Uterus (tissue), 3 donors: ENCODE measurements at regions not wholly inside any gene's neighbourhood (a gene's known extent, or its start where the extent isn't known, plus 50 kb on each side); places are given as distances from the start of the nearest gene placed in this dataset.

Source experiments
- DNase-seq, 2 donors: peaks; one replicate each; pipeline ENCODE4 v3.0.0-alpha.2; 2019 to 2020
- H3K27ac ChIP-seq, 2 donors: fragments of 200-600 bp; sonication (generic); 1 replicate in 1 of 2; 2 replicates in 1 of 2; pipeline ENCODE4 v1.5.1; 2016 to 2018
- H3K27me3 ChIP-seq, 2 donors: fragments of 200-600 bp; sonication (generic); one replicate each; pipeline ENCODE4 v1.5.1; 2018 to 2019; ENCODE audit warnings: control low read depth in 1 of 2
- H3K36me3 ChIP-seq, 2 donors: fragments of 200-600 bp; sonication (generic); one replicate each; pipeline ENCODE4 v1.5.1; 2019; ENCODE audit warnings: control low read depth in 1 of 2
- H3K4me1 ChIP-seq, 2 donors: fragments of 200-600 bp; sonication (generic); one replicate each; pipeline ENCODE4 v1.5.1; 2018 to 2019; ENCODE audit warnings: control low read depth in 1 of 2
- H3K4me3 ChIP-seq, 2 donors: fragments of 200-600 bp; sonication (generic); 1 replicate in 1 of 2; 2 replicates in 1 of 2; pipeline ENCODE4 v1.5.1; 2018 to 2019; ENCODE audit warnings: mild to moderate bottlenecking in 1 of 2
- H3K9me3 ChIP-seq, 2 donors: fragments of 200-600 bp; sonication (generic); one replicate each; pipeline ENCODE4 v1.5.1; 2019; ENCODE audit warnings: control low read depth in 1 of 2
- CTCF ChIP-seq, 4 experiments: fragments of 200-600 bp in 2 of 4; fragments of 450-650 bp in 2 of 4; sonication (generic) in 2 of 4; IDR thresholded peaks; one replicate each; pipeline ENCODE4 v1.5.1; 2016 to 2019; ENCODE audit warnings: antibody characterized with exemption in 4 of 4, mild to moderate bottlenecking in 2 of 4, moderate library complexity in 1 of 4
- POLR2A ChIP-seq, 2 donors: fragments of 450-650 bp; IDR thresholded peaks; one replicate each; pipeline ENCODE4 v1.6.1; 2016; ENCODE audit warnings: antibody characterized with exemption in 2 of 2, mild to moderate bottlenecking in 1 of 2, moderate library complexity in 1 of 2
- intact Hi-C: fragments of 100-400 bp; cut with DNase I; formaldehyde crosslinking; loops from one replicate; pipeline ENCODE4 v1.15.1; 2023; ENCODE audit warnings: low total_unique reads
- donor health status: DM: yes; HTN: yes; CAD: no.

GRCh38 chr4:181959121-181959520 is 284.1 kb upstream of the TENM3 start:
- Histone ChIP-seq H3K27me3 (no peaks in the 10 kb centered on the region), H3K4me3 (no peak overlapping the region), H3K9me3 (no peaks in the 10 kb centered on the region), H3K36me3 (no peaks in the 10 kb centered on the region), H3K4me1 (no peaks in the 10 kb centered on the region), H3K27ac (no peak overlapping the region)
- TF ChIP-seq CTCF (IDR thresholded peaks at IDR 0.05) (no peak), POLR2A (IDR thresholded peaks at IDR 0.05) (no peak)
- no peak for DNase-seq
- intact Hi-C loops: no loop called here

- intact Hi-C loops: no loop called here
- no peaks in the 10 kb centered on the region for H3K9me3 ChIP-seq
- no peak for DNase-seq
- H3K36me3 ChIP-seq: no peaks in the 10 kb centered on the region
- no peak overlapping the region for H3K27ac ChIP-seq
- TF ChIP-seq CTCF (IDR thresholded peaks at IDR 0.05) (no peak), POLR2A (IDR thresholded peaks at IDR 0.05) (no peak)
- H3K4me1 ChIP-seq: no peaks in the 10 kb centered on the region
- no peak overlapping the region for H3K4me3 ChIP-seq
- no peaks in the 10 kb centered on the region for H3K27me3 ChIP-seq
These were observed 282.8 kb upstream of the TENM3 start for GRCh38 chr4:181960384-181960783.

GRCh38 chr4:181962321-181962720 is 280.9 kb upstream of the TENM3 start:
- TF ChIP-seq CTCF (IDR thresholded peaks at IDR 0.05): no peak
- no peak for TF ChIP-seq POLR2A (IDR thresholded peaks at IDR 0.05)
- no peaks in the 10 kb centered on the region for H3K9me3 ChIP-seq
- no peaks in the 10 kb centered on the region for H3K36me3 ChIP-seq
- no peaks in the 10 kb centered on the region for H3K27me3 ChIP-seq
- H3K4me1 ChIP-seq: no peaks in the 10 kb centered on the region
- intact Hi-C loops: no loop called here
- H3K27ac ChIP-seq: no peak overlapping the region
- H3K4me3 ChIP-seq: no peak overlapping the region
- DNase-seq: no peak

- H3K4me3 ChIP-seq: no peak overlapping the region
- no peaks in the 10 kb centered on the region for H3K36me3 ChIP-seq
- H3K27me3 ChIP-seq: no peaks in the 10 kb centered on the region
- H3K4me1 ChIP-seq: no peaks in the 10 kb centered on the region
- no peak overlapping the region for H3K27ac ChIP-seq
- intact Hi-C loops: no loop called here
- DNase-seq: no peak
- no peak for TF ChIP-seq POLR2A (IDR thresholded peaks at IDR 0.05)
- no peak for TF ChIP-seq CTCF (IDR thresholded peaks at IDR 0.05)
- H3K9me3 ChIP-seq: no peaks in the 10 kb centered on the region
These were observed 278.5 kb upstream of the TENM3 start for GRCh38 chr4:181964731-181965130.

GRCh38 chr4:181966104-181966551 is 277.1 kb upstream of the TENM3 start:
- Histone ChIP-seq H3K4me1 (no peaks in the 10 kb centered on the region), H3K27me3 (no peaks in the 10 kb centered on the region), H3K9me3 (no peaks in the 10 kb centered on the region), H3K27ac (no peak overlapping the region), H3K36me3 (no peaks in the 10 kb centered on the region), H3K4me3 (no peak overlapping the region)
- intact Hi-C loops: no loop called here
- TF ChIP-seq CTCF (IDR thresholded peaks at IDR 0.05) (no peak), POLR2A (IDR thresholded peaks at IDR 0.05) (no peak)
- no peak for DNase-seq
